H1 (cell line): ENCODE measurements at regions not wholly inside any gene's neighbourhood (a gene's known extent, or its start where the extent isn't known, plus 50 kb on each side); places are given as distances from the start of the nearest gene placed in this dataset.

Experiments used
- CTCF ChIA-PET: fragments of 300-600 bp; sonication (Branson Sonifier 250); formaldehyde crosslinking; loops from one replicate; lab custom pipeline; 2021; ENCODE audit not compliant: partially characterized antibody; lab: Charles Lee
- POLR2A ChIA-PET: fragments of 300-600 bp; sonication (Branson Sonifier 250); formaldehyde crosslinking; loops from one replicate; lab custom pipeline; 2021; ENCODE audit warnings: inconsistent platforms; ENCODE audit not compliant: partially characterized antibody; lab: Charles Lee
- DNase-seq, 2 experiments: peaks; one replicate each; pipeline versions ENCODE4 v3.0.0 to v3.0.0-alpha.2; 2010 to 2022; ENCODE audit warnings: low spot score in 2 of 2, low read depth in 1 of 2, mixed read lengths in 1 of 2
- FAIRE-seq: peaks from 2 replicates; lab custom pipeline; 2011; peaks lifted over from hg19 to GRCh38; lab: Jason Lieb, UNC
- H2AFZ ChIP-seq: 2 replicates; pipeline ENCODE4 v1.8.1; 2012; ENCODE audit warnings: low read length, inconsistent platforms
- H2AK5ac ChIP-seq: 2 replicates; pipeline ENCODE4 v1.6.1; 2013; ENCODE audit warnings: low read depth, low read length
- H2BK120ac ChIP-seq: replicated peaks from 2 replicates; pipeline ENCODE3; 2013; ENCODE audit warnings: low read depth, low read length, inconsistent platforms
- H2BK12ac ChIP-seq: 2 replicates; pipeline ENCODE4 v1.6.1; 2013; ENCODE audit warnings: low read depth, low read length
- H2BK15ac ChIP-seq: 2 replicates; pipeline ENCODE4 v1.6.1; 2013; ENCODE audit warnings: low read length
- H2BK20ac ChIP-seq: 2 replicates; pipeline ENCODE4 v1.6.1; 2013; ENCODE audit warnings: low read length
- H2BK5ac ChIP-seq: 2 replicates; pipeline ENCODE4 v1.6.1; 2013; ENCODE audit warnings: low read depth, low read length
- H3K14ac ChIP-seq: 2 replicates; pipeline ENCODE4 v1.6.1; 2013; ENCODE audit warnings: inconsistent platforms; ENCODE audit not compliant: insufficient read length
- H3K18ac ChIP-seq: 2 replicates; pipeline ENCODE4 v1.6.1; 2013; ENCODE audit warnings: low read length; ENCODE audit errors: extremely low read depth
- H3K23ac ChIP-seq: 2 replicates; pipeline ENCODE4 v1.6.1; 2013; ENCODE audit warnings: inconsistent platforms; ENCODE audit not compliant: insufficient read length
- H3K23me2 ChIP-seq: 2 replicates; pipeline ENCODE4 v1.6.1; 2013; ENCODE audit warnings: low read depth, low read length
- H3K27ac ChIP-seq: 2 replicates; pipeline ENCODE4 v1.6.1; 2011; ENCODE audit warnings: low read depth, low read length, inconsistent platforms
- H3K27me3 ChIP-seq, 4 experiments: replicated peaks in 1 of 4; 1 replicate in 1 of 4; 2 replicates in 3 of 4; pipeline versions ENCODE4 v1.6.1 to v1.8.1; 2011 to 2013; ENCODE audit warnings: low read length in 3 of 4, mild to moderate bottlenecking in 3 of 4, inconsistent platforms in 2 of 4, mixed read lengths in 2 of 4, moderate library complexity in 1 of 4; ENCODE audit not compliant: control insufficient read depth in 3 of 4, insufficient read depth in 3 of 4; ENCODE audit errors: extremely low read depth in 1 of 4
- H3K36me3 ChIP-seq, 4 experiments: 2 replicates each; pipeline versions ENCODE4 v1.6.1 to v1.8.1; 2011 to 2013; ENCODE audit warnings: mild to moderate bottlenecking in 4 of 4, low read length in 3 of 4, moderate library complexity in 2 of 4, control low read depth in 1 of 4, inconsistent platforms in 1 of 4; ENCODE audit not compliant: insufficient read depth in 4 of 4, control insufficient read depth in 2 of 4
- H3K4ac ChIP-seq: replicated peaks from 2 replicates; pipeline ENCODE3; 2013; ENCODE audit warnings: low read length, low read depth, mixed read lengths, inconsistent platforms; ENCODE audit not compliant: insufficient read length
- H3K4me1 ChIP-seq, 4 experiments: replicated peaks in 1 of 4; 1 replicate in 1 of 4; 2 replicates in 3 of 4; pipeline versions ENCODE4 v1.6.1 to v1.8.1; 2011 to 2013; ENCODE audit warnings: low read length in 3 of 4, inconsistent platforms in 2 of 4, mixed read lengths in 1 of 4; ENCODE audit not compliant: insufficient read depth in 4 of 4, control insufficient read depth in 3 of 4
- H3K4me2 ChIP-seq, 2 experiments: 2 replicates each; pipeline versions ENCODE4 v1.6.1 to v1.8.1; 2011 to 2013; ENCODE audit warnings: low read depth in 2 of 2, low read length in 2 of 2, control low read depth in 1 of 2, inconsistent platforms in 1 of 2, mild to moderate bottlenecking in 1 of 2; ENCODE audit not compliant: insufficient read depth in 1 of 2
- H3K4me3 ChIP-seq, 4 experiments: fragments of 200-600, 300-600 bp in 1 of 4; sonication (generic), shearing (Covaris generic), sonication (Bioruptor Twin) in 1 of 4; 2 replicates each; pipeline versions ENCODE4 v1.5.1 to v1.8.1; 2011 to 2016; ENCODE audit warnings: low read length in 4 of 4, low read depth in 3 of 4, control low read depth in 2 of 4, inconsistent platforms in 2 of 4, mild to moderate bottlenecking in 2 of 4, mixed read lengths in 1 of 4, moderate library complexity in 1 of 4; ENCODE audit not compliant: insufficient read depth in 2 of 4; ENCODE audit errors: extremely low read depth in 1 of 4
- H3K56ac ChIP-seq: replicated peaks from 2 replicates; pipeline ENCODE3; 2013; ENCODE audit warnings: low read depth, mild to moderate bottlenecking, mixed read lengths, low read length, inconsistent platforms; ENCODE audit not compliant: insufficient read length
- H3K79me1 ChIP-seq: 2 replicates; pipeline ENCODE4 v1.6.1; 2013; ENCODE audit warnings: low read depth, low read length, control low read depth
- H3K79me2 ChIP-seq, 2 experiments: 2 replicates each; pipeline versions ENCODE4 v1.6.1 to v1.8.1; 2012 to 2013; ENCODE audit warnings: low read length in 2 of 2, mild to moderate bottlenecking in 2 of 2, inconsistent platforms in 1 of 2; ENCODE audit not compliant: insufficient read depth in 2 of 2, control insufficient read depth in 1 of 2
- H3K9ac ChIP-seq, 4 experiments: replicated peaks in 1 of 4; 1 replicate in 1 of 4; 2 replicates in 3 of 4; pipeline versions ENCODE4 v1.6.1 to v1.8.1; 2011 to 2013; ENCODE audit warnings: low read depth in 3 of 4, low read length in 3 of 4, control low read depth in 2 of 4, mild to moderate bottlenecking in 2 of 4, moderate library complexity in 2 of 4, inconsistent platforms in 1 of 4; ENCODE audit errors: extremely low read depth in 1 of 4
- H3K9me3 ChIP-seq, 2 experiments: 2 replicates each; pipeline versions ENCODE4 v1.6.1 to v1.8.1; 2012 to 2013; ENCODE audit warnings: mild to moderate bottlenecking in 2 of 2, moderate library complexity in 2 of 2, control low read depth in 1 of 2, inconsistent platforms in 1 of 2, low read depth in 1 of 2, low read length in 1 of 2, mixed read lengths in 1 of 2; ENCODE audit not compliant: insufficient read depth in 2 of 2
- H4K20me1 ChIP-seq, 2 experiments: replicated peaks in 1 of 2; 2 replicates each; pipeline versions ENCODE3 to v1.8.1; 2011 to 2013; ENCODE audit warnings: inconsistent platforms in 2 of 2, low read length in 2 of 2, mild to moderate bottlenecking in 1 of 2; ENCODE audit not compliant: insufficient read depth in 2 of 2, control insufficient read depth in 1 of 2
- H4K5ac ChIP-seq: 2 replicates; pipeline ENCODE4 v1.6.1; 2013; ENCODE audit warnings: low read length, low read depth, mixed read lengths, inconsistent platforms; ENCODE audit not compliant: insufficient read length
- H4K8ac ChIP-seq: 2 replicates; pipeline ENCODE4 v1.8.0; 2013; ENCODE audit warnings: mild to moderate bottlenecking, moderate library complexity, low read length, inconsistent platforms; ENCODE audit not compliant: insufficient read depth; ENCODE audit errors: extremely low read depth
- H4K91ac ChIP-seq: replicated peaks from 2 replicates; pipeline ENCODE3; 2013; ENCODE audit warnings: low read length, mixed read lengths, inconsistent platforms; ENCODE audit not compliant: insufficient read length
- BRCA1 ChIP-seq: IDR thresholded peaks from 2 replicates; pipeline ENCODE4 v1.6.1; 2012; ENCODE audit warnings: low read depth, low read length, improper control_type of control experiment
- EP300 ChIP-seq, 2 experiments: IDR thresholded peaks; 1 replicate in 1 of 2; 2 replicates in 1 of 2; pipeline ENCODE4 v1.6.1; 2011 to 2012; ENCODE audit warnings: low read depth in 2 of 2, low read length in 2 of 2, mild to moderate bottlenecking in 2 of 2, borderline replicate concordance in 1 of 2, inconsistent platforms in 1 of 2, moderate library complexity in 1 of 2
- FOSL1 ChIP-seq: IDR thresholded peaks from 2 replicates; pipeline ENCODE4 v1.6.1; 2011; ENCODE audit warnings: mild to moderate bottlenecking, low read depth, low read length, moderate library complexity; ENCODE audit not compliant: insufficient read depth
- GABPA ChIP-seq: IDR thresholded peaks from 2 replicates; pipeline ENCODE4 v1.6.1; 2011; ENCODE audit warnings: mild to moderate bottlenecking, low read length, moderate library complexity, borderline replicate concordance; ENCODE audit not compliant: insufficient read depth
- HDAC2 ChIP-seq, 2 experiments: fragments of 300-600 bp in 1 of 2; sonication (generic) in 1 of 2; IDR thresholded peaks; 2 replicates each; pipeline ENCODE4 v1.6.1; 2011 to 2012; ENCODE audit warnings: low read depth in 2 of 2, low read length in 2 of 2, mild to moderate bottlenecking in 2 of 2, moderate library complexity in 2 of 2, borderline replicate concordance in 1 of 2, inconsistent platforms in 1 of 2
- MAX ChIP-seq: IDR thresholded peaks from 2 replicates; pipeline ENCODE4 v1.6.1; 2012; ENCODE audit warnings: inconsistent platforms
- NANOG ChIP-seq: IDR thresholded peaks from 2 replicates; pipeline ENCODE4 v1.6.1; 2011; ENCODE audit warnings: low read length, low read depth, mild to moderate bottlenecking, inconsistent platforms; ENCODE audit not compliant: insufficient read depth, poor library complexity, severe bottlenecking
- PHF8 ChIP-seq: fragments of 200-600 bp; sonication (generic); conservative IDR thresholded peaks from 2 replicates; pipeline ENCODE4 v1.7.1; 2012; ENCODE audit warnings: low read depth, mild to moderate bottlenecking, inconsistent platforms, low read length, moderate library complexity
- RAD21 ChIP-seq, 2 experiments: IDR thresholded peaks in 1 of 2; conservative IDR thresholded peaks in 1 of 2; 2 replicates each; pipeline ENCODE4 v1.6.1; 2011; ENCODE audit warnings: low read depth in 2 of 2, low read length in 2 of 2, improper control_type of control experiment in 1 of 2, inconsistent platforms in 1 of 2, mild to moderate bottlenecking in 1 of 2, moderate library complexity in 1 of 2
- SRF ChIP-seq: IDR thresholded peaks from 2 replicates; pipeline ENCODE4 v1.6.1; 2011; ENCODE audit warnings: mild to moderate bottlenecking, low read depth, low read length, moderate library complexity
- WGBS, 2 experiments: shearing (Covaris generic) in 1 of 2; methylation state at CpG; one replicate each; pipeline versions ENCODE4 v1.1.6 to v1.1.7; 2013 to 2015; ENCODE audit warnings: low lambda C conversion rate in 2 of 2, mixed read lengths in 2 of 2, inconsistent platforms in 1 of 2, low coverage in 1 of 2, missing lambda C conversion rate in 1 of 2; ENCODE audit not compliant: insufficient replicate concordance in 2 of 2, insufficient coverage in 1 of 2, insufficient read length in 1 of 2; ENCODE audit errors: extremely low coverage in 1 of 2, missing lambda C conversion rate in 1 of 2; 5-methylcytosine and 5-hydroxymethylcytosine counted together

GRCh38 chr10:120993089-120993488 lies 141.9 kb downstream of the WDR11 start:
- H2BK120ac ChIP-seq: no peak overlapping the region
- no peaks in the 10 kb centered on the region for H3K79me2 ChIP-seq
- no peak overlapping the region for H4K5ac ChIP-seq
- no peak overlapping the region for H2BK12ac ChIP-seq
- no peaks in the 10 kb centered on the region for H3K36me3 ChIP-seq
- no peak overlapping the region for H3K4ac ChIP-seq
- H3K23me2 ChIP-seq: no peaks in the 10 kb centered on the region
- H2AFZ ChIP-seq: no peak overlapping the region
- peaks cover 3 to 13% of the 10 kb centered on the region in 2 experiments; a peak in 3 of 4 replicates for H3K9me3 ChIP-seq
- H2BK15ac ChIP-seq: no peak overlapping the region
- H3K79me1 ChIP-seq: no peaks in the 10 kb centered on the region
- H4K91ac ChIP-seq: no peak overlapping the region
- H3K18ac ChIP-seq: no peak overlapping the region
- FAIRE-seq: no peak
- no peak overlapping the region for H3K9ac ChIP-seq
- H3K23ac ChIP-seq: no peak overlapping the region
- no peak overlapping the region for H3K56ac ChIP-seq
- no peak overlapping the region for H3K14ac ChIP-seq
- peaks cover 0 to under 1% (median 0%) of the 10 kb centered on the region in 4 experiments; a peak in 1 of 7 replicates for H3K4me1 ChIP-seq
- H2BK20ac ChIP-seq: no peak overlapping the region
- H2AK5ac ChIP-seq: no peak overlapping the region
- no peak overlapping the region for H2BK5ac ChIP-seq
- DNase-seq: no peak
- H3K4me2 ChIP-seq: no peak overlapping the region
- WGBS, 2 experiments: 92% methylated on average over 2 of the region's 2 CpGs; no CpG with 5 or more reads in 1 of the 2 experiments
- H4K20me1 ChIP-seq: no peaks in the 10 kb centered on the region
- H3K27me3 ChIP-seq: no peaks in the 10 kb centered on the region
- H3K27ac ChIP-seq: no peak overlapping the region
- H4K8ac ChIP-seq: no peak overlapping the region
- CTCF ChIA-PET: no interaction called here
- no peak overlapping the region for H3K4me3 ChIP-seq
- no peak for TF ChIP-seq NANOG
- TF ChIP-seq BRCA1: no peak
- no peak for TF ChIP-seq EP300 (IDR thresholded peaks at IDR 0.05; ENCODE audit: borderline replicate concordance in 1 of 2, low read depth in 2 of 2, low read length in 2 of 2)
- TF ChIP-seq MAX: no peak
- TF ChIP-seq HDAC2 (IDR thresholded peaks at IDR 0.05; ENCODE audit: borderline replicate concordance in 1 of 2, low read depth in 2 of 2, low read length in 2 of 2): no peak
- no peak for TF ChIP-seq GABPA
- no peak for TF ChIP-seq RAD21 (IDR thresholded peaks at IDR 0.05 in 1 of 2, conservative IDR thresholded peaks at IDR 0.05 in 1 of 2; ENCODE audit: low read depth in 2 of 2, low read length in 2 of 2)
- TF ChIP-seq FOSL1: no peak
- TF ChIP-seq SRF: no peak
- TF ChIP-seq PHF8: no peak
- TF ChIP-seq, all 59 proteins: peak for 0
- POLR2A ChIA-PET: no interaction called here
